ENCODE measurements at regions not wholly inside any gene's neighbourhood (a gene's known extent, or its start where the extent isn't known, plus 50 kb on each side); places are given as distances from the start of the nearest gene placed in this dataset.

DNA sequence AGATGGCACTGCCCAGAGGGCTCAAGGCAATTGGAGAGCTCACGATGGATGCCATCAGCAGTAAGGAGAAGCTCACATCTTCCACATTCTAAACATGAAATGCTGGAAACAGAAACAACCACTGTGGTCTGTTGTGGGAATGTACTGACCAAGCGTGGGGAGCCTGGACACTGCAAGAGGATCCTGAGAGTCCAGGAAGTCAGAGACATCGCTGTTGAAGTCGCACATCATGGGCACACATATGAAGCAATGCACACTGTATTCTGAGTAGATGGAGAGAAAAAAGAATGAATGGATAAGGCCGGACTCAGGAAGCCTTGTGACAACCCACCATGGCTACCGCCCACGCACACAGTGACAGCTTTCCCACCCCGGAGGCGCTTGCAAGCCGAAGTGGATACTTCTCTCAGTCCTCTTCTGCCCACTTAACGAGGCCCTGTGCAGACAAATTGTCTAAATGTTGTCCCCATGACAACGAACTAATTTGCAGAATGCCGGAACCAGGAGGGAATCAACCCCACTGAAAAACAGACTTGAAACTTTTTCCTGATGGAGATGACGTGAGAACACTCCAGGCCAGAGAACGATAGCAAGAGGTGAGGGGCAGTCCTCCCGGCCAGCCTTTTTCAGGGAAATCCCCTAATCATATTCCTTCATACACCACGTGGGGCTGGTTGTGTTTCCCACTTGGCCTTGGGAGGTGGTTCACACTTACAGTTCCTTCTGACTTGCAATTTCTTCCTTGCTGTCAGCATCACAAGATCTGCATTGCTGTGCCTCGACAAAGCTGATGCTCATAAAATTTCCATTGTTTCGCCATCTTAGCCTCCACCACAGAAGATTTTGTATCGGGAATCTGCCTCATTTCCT is 109.6 kb upstream of the SERP2 start:
- no peak for DNase-seq

DNA sequence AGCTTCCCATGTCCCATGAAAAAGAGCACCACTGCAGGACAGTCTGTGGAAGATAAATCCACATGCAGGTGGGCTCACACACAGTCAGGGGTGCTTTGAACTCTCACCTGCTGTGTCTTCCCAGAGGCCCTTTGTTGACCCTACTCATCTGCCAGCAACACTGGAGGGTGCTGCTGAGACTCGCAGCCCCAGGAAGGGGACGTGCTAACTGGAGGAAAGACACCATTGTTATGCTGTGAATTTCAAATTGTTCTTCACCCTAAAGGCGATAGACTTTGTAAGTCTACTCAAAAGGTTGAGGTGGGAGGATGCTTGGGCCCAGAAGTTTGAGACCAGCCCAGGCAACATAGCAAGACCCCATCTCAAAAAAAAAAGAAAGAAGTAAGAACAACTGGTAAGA is 107.3 kb upstream of the SERP2 start:
- DNase-seq: no peak

DNA sequence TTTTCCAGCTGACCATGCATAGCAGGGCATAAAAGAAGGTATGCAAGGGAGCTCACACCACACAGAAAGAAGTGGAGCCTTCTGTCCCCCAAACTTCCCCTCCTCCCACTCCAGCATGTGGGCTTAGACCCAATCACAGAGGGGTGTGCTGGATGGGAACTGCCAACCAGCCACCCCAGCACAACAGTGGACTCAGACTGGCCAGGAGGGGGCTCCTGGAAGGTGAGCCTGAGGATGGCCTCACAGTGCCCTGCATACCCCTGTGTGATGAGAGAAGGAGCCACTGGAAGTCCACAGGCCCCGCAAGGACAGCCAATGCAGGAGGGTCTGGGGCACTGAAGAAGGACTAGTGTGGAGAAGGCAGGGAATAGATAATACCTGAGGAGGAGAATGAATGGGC is 106.9 kb upstream of the SERP2 start:
- DNase-seq: no peak

DNA sequence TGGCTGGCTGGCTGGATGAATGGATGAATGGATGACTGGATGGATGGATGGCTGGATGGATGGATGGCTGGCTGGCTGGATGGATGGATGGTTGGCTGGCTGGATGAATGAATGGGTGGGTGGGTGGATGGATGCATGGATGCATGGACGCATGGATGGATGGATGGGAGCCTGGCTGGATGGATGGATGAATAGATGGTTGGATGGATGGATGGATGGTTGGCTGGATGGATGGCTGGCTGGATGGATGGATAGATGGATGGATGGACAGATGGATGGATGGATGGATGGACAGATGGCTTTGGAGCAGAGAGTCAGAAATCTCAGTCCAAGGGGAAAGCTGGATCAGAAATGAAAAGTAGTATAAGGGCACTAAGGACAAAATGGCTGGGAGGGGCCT is 106.4 kb upstream of the SERP2 start:
- DNase-seq: no peak

DNA sequence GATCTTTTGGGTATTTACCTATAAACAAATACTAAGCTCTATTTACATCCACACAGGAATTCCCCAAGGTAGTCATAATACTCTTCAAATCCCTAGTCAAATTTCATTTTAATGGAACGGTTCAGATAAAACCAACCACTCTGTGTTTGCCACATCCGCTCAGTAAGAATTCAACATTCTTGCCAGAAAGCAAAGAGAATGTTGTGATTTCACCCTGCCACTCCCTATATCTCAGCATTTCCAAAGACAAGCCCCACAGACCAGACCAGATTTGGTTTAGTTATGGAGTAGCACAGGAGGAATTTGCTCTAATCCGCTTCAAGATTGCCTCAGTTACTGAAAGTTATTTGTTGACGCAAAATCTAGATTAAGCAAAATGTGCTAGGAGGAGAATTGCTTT is 105.6 kb upstream of the SERP2 start:
- no peak for DNase-seq

DNA sequence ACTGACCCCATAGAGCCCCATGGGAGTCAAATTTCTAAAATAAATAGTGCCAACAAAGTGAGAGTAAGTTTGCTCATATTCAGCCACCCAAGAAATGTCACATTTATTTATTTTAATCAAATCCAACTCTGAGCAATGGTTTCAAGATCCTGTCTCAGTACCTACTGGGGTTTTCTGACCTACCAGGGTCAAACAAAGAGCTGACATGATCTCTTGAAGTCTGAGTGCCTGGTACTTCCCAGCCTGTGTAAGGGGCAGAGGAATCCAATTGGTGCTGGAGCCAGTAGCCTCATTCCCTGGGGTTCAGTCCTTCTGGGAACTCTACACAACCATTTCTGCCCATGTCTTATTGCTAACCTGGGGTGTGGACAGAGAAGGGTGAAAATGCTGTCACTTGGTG is 104.6 kb upstream of the SERP2 start:
- DNase-seq: no peak

DNA sequence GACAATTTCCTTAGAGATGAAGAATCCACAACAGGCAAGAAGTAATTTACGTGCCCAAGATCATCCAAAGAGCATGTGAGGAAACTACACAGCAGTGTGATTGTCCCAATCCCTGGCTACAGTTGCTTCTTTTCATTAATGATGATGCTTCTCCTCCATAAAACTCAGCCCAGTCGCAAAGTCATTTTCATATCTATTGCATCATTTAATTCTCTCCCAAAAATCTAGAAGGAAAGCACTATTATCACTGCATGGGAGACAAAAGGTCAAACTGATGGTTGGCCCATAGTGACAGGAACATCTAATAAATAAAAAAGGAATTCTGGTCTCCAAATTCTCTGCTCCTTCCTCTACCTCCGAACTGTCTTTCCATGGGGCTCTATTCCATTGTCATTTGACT is 103.5 kb upstream of the SERP2 start:
- no peak for DNase-seq

DNA sequence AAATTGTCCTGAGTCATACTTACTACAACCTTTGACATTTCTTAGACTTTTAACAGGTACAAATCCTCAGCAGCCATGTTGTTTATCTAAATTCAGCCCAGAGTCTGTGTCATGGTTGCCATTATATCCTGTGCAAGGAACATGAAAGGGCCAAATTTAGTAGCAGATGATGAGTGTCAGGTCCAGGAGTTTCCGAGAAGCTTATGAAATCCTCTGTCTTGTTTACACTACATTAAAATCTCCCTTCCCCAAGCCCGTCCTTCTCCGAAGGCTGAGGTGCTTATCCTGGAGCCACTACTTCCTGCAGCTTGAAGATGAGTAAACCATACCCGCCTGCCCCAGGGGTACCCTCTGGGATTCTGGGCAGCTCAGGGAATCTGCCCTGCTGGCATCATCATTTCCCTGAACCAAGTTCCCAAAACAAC is 102.6 kb upstream of the SERP2 start:
- no peak for DNase-seq

DNA sequence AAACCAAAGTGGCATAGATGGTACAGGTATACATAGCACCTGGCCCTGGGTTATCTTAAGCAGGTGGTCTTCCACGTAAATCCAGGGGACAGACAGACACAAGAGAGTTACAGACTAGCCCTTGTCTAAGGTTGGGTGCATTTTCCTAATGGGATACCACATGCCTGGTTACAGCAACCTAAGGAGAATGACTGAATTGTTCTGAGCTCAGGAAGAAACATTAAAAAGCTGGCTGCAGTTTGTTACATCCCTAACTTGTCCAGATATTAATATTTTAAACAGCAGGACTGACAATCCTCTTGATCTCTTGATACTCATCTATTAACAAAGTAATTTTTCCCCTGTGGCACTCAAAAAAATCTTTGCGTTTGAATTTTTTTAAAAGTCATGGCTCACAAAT is 102.2 kb upstream of the SERP2 start:
- DNase-seq: no peak

DNA sequence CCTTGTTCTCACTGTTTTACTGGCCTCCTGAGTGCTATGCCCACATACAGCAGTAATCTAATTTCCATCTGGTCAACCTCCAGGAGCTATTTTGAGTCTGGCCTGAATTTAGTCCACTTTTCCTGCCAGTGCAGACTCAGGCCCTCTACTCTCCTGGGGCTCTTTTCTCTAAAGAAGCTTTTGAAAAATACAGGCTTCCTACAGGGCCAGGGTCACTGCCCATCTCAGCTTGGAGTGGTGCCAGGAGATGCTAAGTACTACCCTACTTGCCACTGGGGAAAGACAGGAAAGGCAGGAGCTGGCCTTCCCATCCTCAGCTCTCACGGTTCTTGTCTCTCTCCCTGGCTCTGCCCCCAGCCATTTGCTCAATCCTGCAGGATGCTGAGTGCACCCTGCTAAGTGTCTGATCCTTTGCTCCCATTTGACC is 101.7 kb upstream of the SERP2 start:
- DNase-seq: peak; percentile 68

DNA sequence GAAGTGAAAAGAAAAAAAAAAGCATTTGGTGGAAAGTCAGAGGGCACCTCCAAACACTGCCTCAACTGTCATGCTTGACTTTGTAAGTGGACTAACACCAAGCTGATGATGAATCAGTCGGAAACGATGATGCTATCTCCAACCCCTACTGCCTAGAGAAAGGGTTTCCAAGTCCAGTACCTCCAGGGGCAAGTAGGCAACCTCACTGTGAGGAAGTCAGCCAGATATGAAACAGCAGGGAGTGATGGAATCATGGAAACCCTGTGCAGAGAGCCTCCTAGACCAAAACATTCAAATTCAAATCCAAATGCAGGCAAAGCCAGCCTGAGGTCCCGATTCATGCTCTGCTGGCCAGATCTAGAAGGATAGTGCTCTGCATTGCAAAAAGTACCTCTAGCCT is 100.9 kb upstream of the SERP2 start:
- no peak for DNase-seq

DNA sequence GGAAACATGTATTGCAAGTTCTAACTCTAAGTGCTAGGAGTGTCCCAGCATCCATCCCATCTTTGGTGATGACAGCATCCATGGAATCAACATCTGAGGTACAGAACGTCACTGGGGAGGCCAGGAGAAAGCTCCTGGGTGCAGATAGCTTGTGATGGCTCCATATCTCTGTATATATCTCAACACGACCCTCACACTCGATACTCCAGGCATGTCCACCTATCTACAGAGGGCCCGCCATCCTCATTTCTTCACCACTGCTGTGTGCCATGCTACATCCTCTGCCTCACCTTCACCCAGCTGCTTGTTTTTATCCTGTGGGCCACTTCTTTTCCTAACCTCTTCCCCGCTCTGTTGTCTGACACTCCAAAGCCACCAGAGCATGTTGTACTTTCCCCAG is 100.4 kb upstream of the SERP2 start:
- DNase-seq: no peak

DNA sequence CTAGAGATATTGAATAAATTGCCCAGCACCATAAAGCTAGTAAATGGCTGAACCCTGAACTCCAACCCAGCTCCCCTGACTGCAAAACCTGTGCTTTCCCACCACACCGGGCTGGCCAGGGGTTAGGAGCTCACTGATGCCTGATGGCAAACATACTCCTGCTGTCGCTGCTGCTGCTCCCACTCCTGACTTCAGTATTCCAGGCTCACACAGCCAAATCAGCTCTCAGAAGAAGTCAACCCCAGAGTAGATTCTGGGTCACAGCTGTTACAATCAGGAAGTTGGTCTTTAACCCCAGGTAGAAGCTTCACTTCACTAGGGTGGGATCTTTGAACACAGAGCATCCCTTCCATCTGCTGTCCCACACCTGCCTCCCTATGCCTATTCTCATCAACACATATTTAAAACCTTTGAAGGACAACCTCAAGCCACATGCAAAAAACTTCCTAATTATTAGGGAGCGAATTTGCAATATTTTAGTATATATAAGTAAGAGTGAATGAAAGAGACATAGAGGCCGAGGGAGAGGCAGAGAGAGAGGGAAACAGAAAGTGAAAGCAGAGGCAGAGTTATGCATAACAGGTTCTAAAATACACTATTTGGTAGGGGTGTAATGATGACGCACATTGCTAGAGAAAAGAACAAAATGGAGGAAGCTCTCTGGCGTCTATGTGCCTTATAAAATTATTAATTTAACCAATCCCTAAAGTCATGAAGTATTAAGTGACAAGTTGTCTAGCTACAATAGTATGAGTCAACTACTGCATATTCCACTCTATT is 99.4 kb upstream of the SERP2 start:
- no peak for DNase-seq

DNA sequence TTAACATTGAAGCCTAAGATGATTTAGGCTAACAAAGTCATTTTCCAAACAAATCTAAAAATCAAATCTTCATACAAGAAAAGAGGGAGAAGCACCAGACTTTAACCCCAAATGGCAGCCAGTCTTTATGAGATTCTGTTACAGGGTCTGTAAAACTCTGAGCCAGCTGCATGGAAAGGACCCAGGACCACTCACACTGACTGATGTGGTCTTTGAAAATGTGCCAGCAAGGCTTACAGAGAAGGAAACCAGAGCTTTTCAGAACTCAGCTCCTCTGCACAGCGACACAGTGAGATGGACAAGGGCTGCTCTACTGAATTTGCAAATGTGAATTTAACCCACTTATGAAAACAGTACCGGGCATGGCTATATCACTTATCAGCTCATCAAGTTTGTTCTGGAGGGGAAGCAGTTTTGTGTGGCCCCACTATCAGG is 98.8 kb upstream of the SERP2 start:
- peak; percentile 60 for DNase-seq

DNA sequence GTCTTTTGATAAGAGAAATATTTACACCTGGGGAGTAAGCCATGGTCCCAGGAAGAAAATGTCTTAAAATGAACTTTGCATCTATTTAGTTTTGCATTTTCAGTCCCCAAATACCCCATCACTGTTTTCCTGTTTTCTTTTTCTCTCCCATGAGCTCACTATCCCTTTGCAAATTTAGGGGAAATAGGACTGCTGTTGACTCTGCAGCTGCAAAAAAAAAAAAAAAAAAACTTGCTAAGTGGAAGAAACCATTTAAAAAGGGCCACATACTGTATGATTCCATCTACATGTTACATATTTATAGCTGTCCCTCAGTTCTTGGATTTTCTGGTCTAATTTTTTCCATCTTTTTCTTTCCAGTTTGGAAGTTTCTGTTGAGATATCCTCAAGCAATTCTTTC is 98.2 kb upstream of the SERP2 start:
- no peak for DNase-seq

DNA sequence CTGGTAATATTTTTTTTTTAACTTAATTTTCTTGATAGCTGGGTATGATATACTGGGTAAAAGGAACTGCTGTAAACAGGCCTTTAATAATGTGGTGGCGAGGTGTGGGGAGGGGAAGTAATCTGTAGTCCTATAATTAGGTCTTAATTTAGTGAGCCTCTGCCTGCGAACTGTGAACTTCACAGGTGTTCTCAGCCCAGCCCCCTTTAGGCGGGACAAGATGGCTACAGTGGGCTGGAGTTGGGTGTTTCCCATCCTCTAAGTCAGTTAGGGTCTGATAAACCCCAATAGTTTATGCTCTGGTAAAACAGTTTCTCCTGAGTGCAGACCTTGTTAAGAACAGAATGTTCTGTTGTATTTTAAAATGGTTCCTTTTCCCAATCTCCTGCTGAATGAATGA is 97.6 kb upstream of the SERP2 start:
- DNase-seq: no peak

DNA sequence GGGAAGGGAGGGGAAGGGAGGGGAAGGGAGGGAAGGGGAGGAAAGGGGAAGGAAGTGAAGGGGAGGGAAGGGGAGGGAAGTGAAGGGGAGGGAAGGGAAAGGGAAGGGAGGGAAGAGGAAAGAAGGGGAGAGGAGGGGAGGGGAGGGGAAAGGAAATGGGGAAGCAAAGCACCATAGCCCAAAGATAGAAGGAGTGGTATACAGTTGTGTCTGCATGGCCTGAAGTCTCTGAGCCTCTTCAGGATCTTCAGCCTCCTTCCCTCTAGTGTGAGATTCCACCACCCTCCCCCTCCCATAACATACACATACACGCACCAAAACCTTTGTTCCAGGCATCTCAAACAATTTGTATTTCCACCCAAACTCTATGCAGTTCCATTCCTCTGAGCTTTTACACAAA is 96.2 kb upstream of the SERP2 start:
- no peak for DNase-seq

DNA sequence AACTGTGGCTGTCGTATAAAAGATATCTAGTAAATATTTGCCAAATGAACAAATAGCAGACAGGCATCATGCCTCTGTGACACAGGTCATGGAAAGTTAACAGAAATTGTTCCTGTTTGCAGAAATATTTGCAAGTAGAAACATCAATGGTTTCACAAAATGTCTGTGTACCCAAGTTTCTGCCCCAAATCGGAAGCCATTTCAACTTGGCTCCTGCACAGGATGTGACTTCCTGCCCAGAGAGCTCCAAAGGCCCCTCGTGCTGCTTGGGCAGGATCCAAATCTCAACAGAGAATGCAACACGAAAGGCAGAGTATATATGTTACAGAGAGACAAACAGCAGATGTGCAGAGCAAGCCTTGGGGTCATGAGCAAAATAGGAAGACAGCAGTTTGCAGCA is 95.5 kb upstream of the SERP2 start:
- no peak for DNase-seq

DNA sequence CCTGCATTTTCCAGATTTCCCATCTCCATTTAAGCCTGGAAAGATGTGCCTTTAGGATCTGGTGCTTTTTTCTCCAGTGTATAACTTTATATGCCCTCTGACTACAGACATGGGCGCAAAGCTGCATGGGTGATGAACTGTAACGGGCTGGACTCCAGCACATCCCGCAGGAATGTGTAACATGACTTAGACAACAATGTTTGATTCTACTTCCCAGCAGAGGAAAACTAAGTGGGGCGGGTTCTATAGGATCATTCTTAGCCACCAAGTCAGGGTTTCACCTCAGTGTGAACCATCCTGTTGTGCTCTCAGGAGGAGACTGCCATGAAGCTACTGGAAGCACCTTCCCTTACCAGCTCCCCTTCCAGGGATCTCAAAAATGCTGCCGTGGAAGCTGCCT is 93.2 kb upstream of the SERP2 start:
- no peak for DNase-seq

DNA sequence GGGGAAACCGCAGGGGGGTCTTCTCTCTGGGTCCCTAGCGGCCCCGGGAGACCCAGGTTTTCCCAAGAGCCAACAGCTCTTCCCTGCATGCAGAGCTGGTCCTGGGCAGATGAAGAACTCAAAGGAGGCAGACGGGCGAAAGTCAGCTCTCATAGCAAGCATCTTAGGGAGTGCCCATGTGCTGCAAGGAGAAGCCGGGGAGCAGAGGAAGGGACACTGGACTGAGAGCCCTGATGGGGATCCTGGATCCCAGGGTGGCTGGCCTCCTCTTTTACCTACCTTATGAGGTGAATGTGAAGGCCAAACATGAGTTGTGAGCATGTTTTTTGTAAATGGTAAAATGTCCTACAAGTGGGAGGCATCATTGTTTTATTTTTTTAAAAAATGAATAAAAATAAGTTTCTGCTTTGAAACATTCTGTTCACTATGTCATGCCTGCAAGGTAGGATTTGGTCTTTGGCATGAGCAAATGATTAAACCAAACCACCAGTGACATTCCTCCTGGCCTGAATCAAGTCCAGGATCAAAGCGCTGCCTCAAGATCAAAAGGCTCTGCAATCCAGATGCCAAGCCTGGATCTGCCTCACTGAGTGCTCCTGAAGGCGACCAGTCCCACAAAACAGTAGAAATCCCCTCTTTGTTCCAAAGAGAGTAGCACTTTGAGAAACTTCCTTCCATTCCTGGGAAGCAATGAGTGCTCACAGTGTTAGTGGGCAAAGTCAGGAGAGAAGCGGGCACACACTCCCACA is 92.2 kb upstream of the SERP2 start:
- no peak for DNase-seq

DNA sequence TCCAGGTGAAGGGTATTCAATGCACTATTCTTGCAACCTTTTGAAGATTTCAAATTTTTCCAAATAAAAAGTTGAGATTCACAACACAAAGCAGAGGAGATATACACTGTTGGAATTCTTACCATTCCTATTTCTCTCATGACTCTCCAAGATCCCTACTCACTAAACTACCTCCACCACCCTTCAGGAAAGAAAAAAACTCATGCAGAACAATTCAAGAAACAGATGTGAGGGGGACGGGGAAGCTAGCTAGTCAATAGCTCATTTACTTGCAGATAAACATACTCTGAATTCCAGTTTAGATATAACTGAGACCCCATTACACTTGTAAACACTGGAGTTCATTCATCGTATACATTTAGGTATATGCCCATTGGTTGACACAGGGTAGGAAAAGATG is 90.0 kb upstream of the SERP2 start:
- no peak for DNase-seq

DNA sequence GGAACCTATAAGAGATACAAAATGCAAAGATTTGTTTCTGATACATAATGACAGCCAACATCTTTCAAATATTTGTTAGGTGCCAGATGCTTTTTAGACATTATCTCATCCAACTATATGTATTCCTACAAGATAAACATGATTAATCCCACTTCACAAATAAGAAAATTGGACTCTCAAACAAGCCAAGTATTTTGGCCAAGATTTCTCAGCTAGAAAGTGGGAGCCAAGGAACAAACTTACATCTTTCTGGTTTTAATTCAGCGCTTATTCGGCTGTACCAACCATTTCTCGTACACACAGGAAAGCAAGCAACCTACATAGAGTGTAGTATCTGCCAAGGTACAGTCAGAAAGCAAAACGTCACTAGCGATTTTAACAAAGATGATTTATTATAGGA is 85.7 kb upstream of the SERP2 start:
- no peak for DNase-seq

DNA sequence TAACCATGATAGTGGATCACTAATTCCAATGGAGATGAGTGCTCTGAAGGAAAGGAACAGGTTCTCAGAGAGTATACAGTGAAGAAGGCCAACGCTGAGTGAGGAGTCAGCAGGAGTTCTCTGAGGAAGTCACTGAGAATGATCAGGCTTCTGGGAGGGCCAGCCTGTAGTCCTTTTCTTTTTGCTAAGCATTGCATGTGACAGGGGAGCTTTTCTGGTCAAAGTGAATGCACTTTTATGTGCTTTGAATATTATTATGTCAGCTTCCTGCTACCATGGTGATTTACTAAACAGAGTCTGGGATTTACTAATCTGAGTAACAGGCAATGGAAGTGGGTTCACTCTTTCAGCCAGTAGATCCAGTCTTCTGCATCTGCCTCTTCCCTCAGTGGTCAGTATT is 81.1 kb upstream of the SERP2 start:
- DNase-seq: no peak

DNA sequence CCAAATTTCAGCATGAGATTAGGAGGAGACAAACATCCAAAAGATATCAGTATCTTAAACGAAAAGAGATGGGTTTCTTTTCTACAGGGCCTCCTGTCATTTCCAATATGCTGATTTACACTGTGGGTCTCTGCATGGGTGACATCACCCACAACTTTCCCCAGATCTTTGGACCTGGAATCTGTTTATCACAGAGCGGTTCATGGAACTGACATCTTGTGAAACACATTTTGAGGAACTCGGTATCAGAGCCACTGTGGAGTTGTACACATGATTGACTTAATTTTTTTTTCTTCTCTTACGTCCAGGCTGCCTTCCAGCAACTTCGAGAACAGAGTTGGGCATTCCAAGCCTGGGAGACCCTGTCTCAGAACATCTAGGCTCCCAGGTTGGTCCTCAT is 80.2 kb upstream of the SERP2 start:
- DNase-seq: no peak
